ENCODE measurements at regions not wholly inside any gene's neighbourhood (a gene's known extent, or its start where the extent isn't known, plus 50 kb on each side); places are given as distances from the start of the nearest gene placed in this dataset.
"Not testable (repeated sequence)": the region's sequence is repeated elsewhere in the genome, so short reads cannot be mapped to it uniquely, and the experiment has no call there.

DNA sequence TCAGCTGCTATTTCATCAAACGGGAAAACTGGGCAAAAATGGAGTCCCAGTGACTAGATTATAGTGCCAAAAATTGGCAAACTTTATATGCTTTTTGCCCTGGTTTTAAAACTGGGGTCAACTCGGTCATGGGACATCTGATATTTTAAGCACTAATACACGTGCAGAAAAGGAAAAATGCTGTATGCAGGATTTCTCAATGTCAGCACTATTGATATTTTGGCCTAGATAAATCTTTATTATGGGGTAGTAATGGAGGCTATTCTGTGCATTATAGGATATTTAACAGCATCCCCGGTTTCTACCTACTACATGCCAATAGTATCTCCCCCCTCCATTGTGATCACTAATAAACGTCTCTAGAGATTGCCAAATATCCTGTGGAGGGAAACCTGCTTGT is 870.9 kb upstream of the IGFBP7 start:
- Mint-ChIP-seq H3K4me1 (no peaks in the 10 kb centered on the region), H3K9me3 (no peaks in the 10 kb centered on the region), H3K4me3 (no peak overlapping the region)

DNA sequence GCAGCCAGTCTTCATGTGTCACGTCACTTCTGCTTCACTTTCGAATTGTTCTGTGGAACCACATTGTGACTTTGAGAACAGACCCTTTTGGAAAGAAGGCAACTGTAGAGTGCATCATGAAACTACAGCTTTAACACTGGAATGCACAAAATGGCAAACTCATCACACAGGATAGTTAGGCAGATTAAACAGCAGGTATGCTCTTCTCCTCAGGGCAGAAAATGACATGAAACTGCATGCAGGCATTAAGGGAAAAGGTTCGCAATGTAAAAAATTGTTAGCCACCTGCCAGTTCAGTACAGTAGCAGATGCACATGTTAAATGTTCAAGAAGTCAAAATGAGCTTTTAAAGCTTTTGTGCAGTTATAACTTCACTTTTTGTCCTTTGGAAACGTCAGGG is 864.6 kb upstream of the IGFBP7 start:
- H3K27me3 Mint-ChIP-seq: no peaks in the 10 kb centered on the region
- H3K27ac Mint-ChIP-seq: no peak overlapping the region
- no peaks in the 10 kb centered on the region for H3K36me3 Mint-ChIP-seq
- H3K9me3 Mint-ChIP-seq: peaks cover 0 to 7% (median 5%) of the 10 kb centered on the region in 3 donors
- H3K4me3 Mint-ChIP-seq: no peak overlapping the region
- no peaks in the 10 kb centered on the region for H3K4me1 Mint-ChIP-seq

More for the DNA sequence above, 870.9 kb upstream of the IGFBP7 start:
- no peaks in the 10 kb centered on the region for H3K27me3 Mint-ChIP-seq
- H3K27ac Mint-ChIP-seq: no peak overlapping the region
- no peaks in the 10 kb centered on the region for H3K36me3 Mint-ChIP-seq

DNA sequence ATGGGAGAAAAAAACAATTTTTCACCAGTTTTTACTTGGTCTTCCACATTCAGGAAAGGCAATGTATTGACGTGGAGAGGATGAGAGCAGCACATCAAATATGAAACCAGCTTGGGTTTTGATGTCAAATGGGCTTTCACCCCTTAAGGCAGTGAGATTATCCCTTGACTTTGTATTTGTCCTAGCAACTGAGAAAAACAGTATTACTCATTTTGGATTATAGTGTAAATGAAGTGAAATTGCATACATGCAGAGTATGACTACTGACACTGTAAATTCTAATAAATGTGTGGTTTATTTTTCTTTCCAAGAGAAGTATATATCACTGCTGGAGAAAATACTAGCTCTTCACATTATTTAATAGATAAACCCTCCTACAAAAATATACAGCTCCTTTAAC is 863.6 kb upstream of the IGFBP7 start:
- H3K9me3 Mint-ChIP-seq: peaks cover 0 to 7% (median 5%) of the 10 kb centered on the region in 3 donors
- no peak overlapping the region for H3K4me3 Mint-ChIP-seq
- H3K27ac Mint-ChIP-seq: no peak overlapping the region
- no peaks in the 10 kb centered on the region for H3K4me1 Mint-ChIP-seq
- no peaks in the 10 kb centered on the region for H3K36me3 Mint-ChIP-seq
- H3K27me3 Mint-ChIP-seq: no peaks in the 10 kb centered on the region

DNA sequence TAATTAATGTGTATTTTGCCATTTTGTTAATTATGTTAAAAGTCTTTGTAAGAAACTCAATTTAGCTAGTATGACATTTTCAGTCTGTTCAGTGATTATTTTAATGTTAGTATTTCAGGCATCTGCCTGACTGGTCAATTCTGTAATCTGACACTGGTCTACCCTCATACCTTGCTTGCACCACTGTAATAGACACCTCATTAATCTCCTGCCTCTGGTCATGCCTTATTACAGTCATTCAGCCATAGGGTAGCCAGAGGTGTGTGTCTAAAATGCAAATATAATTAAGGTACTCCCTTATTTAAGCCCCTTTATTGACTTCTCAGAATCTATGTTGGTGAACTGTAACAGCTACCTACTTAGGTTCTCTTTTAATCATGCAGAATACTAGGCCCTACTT is 861.1 kb upstream of the IGFBP7 start:
- Mint-ChIP-seq H3K36me3 (no peaks in the 10 kb centered on the region), H3K27ac (no peak overlapping the region), H3K4me3 (no peak overlapping the region)

DNA sequence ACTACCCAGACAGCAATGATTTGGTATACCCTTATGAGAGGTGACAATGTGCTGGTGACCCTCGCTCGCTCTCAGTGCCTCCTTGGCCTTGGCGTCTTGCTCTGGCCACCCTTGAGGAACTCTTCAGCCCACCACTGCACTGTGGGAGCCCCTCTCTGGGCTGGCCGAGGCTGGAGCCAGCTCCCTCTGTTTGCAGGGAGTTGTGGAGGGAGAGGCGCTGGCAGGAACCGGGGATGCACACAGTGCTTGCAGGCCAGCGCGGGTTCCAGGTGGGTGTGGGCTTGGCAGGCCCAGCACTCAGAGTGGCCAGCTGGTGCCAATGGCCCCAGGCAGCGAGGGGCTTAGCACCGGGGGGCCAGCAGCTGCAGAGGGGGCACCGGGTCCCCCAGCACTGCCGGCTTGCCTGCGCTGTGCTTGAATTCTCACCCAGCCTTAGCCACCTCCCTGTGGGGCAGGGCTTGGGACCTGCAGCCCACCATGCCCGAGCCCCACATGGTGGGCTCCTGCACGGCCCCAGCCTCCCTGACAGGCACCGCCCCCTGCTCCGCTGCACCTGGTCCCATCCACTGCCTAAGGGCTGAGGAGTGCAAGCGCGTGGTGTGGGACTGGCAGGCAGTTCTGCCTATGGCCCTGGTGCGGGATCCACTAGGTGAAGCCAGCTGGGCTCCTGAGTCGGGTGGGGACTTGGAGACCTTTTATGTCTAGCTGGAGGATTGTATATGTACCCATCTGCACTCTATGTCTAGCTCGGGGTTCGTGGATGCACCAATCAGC is 857.0 kb upstream of the IGFBP7 start:
- no peaks in the 10 kb centered on the region for H3K27me3 Mint-ChIP-seq
- no peaks in the 10 kb centered on the region for H3K4me1 Mint-ChIP-seq
- peaks cover 3 to 16% (median 7%) of the 10 kb centered on the region in 3 donors for H3K9me3 Mint-ChIP-seq
- H3K27ac Mint-ChIP-seq: no peak overlapping the region
- no peak overlapping the region for H3K4me3 Mint-ChIP-seq
- peaks cover 2% of the 10 kb centered on the region for H3K36me3 Mint-ChIP-seq

More for the DNA sequence above, 861.1 kb upstream of the IGFBP7 start:
- Mint-ChIP-seq H3K4me1 (no peaks in the 10 kb centered on the region), H3K27me3 (no peaks in the 10 kb centered on the region), H3K9me3 (peaks cover 3 to 13% (median 7%) of the 10 kb centered on the region in 3 donors)

DNA sequence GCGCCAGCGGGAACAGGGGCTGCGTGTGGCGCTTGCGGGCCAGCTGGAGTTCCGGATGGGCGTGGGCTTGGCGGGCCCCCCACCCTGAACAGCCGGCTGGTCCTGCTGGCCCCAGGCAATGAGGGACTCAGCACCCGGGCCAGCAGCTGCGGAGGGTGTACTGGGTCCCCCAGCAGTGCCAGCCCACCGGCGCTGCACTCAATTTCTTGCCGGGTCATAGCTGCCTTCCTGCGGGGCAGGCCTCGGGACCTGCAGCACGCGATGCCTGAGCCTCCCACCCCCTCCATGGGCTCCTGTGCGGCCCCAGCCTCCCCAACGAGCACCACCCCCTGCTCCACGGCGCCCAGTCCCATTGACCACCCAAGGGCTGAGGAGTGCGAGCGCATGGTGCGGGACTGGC is 855.2 kb upstream of the IGFBP7 start:
- H3K4me3 Mint-ChIP-seq, H3K27ac Mint-ChIP-seq, H3K36me3 Mint-ChIP-seq, H3K27me3 Mint-ChIP-seq, H3K4me1 Mint-ChIP-seq: not testable (repeated sequence)
- H3K9me3 Mint-ChIP-seq: peaks cover 0 to 14% (median 7%) of the 10 kb centered on the region in 3 donors

DNA sequence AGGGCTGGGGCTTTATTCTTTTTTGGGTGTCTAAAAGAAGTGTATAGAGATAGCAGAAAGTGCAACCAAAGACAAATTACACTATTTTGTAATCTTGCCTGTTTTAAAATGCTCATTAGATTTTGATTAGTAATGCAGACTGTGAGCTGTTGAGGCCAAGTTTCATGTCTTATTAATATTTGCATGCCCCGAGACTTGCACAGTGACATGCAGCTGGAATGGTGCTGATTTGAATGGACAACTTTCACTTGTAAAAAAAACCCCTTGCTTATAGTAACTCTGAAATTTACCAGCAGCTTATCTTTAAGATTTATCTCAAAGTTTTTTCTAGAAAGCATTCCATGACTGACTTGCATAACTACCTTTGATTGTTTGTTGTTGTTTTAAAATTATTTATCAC is 835.1 kb upstream of the IGFBP7 start:
- Mint-ChIP-seq H3K27ac (no peak overlapping the region), H3K4me1 (no peaks in the 10 kb centered on the region), H3K4me3 (no peak overlapping the region), H3K36me3 (no peaks in the 10 kb centered on the region), H3K9me3 (peaks cover 0 to 7% (median 2%) of the 10 kb centered on the region in 3 donors), H3K27me3 (no peaks in the 10 kb centered on the region)

DNA sequence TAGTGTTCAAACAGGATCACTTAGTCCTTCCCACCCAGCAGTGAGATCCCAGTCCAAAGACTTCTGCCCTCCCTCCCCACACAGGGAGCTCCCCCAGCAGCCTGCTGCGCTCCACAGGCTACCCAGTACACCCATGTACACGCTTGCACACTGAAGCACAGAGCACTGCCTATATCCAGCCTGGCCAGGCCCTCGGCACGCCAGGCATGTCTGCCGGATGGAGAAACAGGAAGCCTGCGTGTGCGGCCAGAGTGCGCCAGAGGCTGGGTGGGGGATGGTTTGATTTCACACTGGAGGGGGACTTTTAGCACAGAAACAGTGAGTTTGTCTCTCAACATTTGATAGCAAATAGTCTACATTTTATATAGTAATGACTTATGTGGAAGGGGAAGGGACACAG is 833.5 kb upstream of the IGFBP7 start:
- Mint-ChIP-seq H3K4me3 (no peak overlapping the region), H3K9me3 (peaks cover 0 to 7% (median 2%) of the 10 kb centered on the region in 3 donors), H3K27me3 (no peaks in the 10 kb centered on the region)

DNA sequence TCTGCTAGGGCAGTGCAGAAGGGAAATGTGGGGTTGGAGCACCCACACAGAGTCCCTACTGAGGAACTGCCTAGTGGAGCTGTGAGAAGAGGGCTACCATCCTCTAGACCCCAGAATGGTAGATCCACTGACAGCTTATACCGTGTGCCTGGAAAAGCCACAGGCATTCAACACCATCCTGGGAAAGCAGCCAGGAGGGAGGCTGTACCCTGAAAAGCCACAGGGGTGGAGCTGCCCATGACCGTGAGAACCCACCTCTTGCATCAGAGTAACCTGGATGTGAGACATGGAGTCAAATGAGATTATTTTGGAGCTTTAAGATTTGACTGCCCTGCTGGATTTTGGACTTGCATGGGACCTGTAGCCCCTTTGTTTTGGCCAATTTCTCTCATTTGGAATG is 827.1 kb upstream of the IGFBP7 start:
- not testable (repeated sequence) for H3K9me3 Mint-ChIP-seq, H3K4me1 Mint-ChIP-seq, H3K27me3 Mint-ChIP-seq, H3K4me3 Mint-ChIP-seq, H3K36me3 Mint-ChIP-seq, H3K27ac Mint-ChIP-seq

More for the DNA sequence above, 833.5 kb upstream of the IGFBP7 start:
- Mint-ChIP-seq H3K36me3 (no peaks in the 10 kb centered on the region), H3K4me1 (no peaks in the 10 kb centered on the region), H3K27ac (no peak overlapping the region)

DNA sequence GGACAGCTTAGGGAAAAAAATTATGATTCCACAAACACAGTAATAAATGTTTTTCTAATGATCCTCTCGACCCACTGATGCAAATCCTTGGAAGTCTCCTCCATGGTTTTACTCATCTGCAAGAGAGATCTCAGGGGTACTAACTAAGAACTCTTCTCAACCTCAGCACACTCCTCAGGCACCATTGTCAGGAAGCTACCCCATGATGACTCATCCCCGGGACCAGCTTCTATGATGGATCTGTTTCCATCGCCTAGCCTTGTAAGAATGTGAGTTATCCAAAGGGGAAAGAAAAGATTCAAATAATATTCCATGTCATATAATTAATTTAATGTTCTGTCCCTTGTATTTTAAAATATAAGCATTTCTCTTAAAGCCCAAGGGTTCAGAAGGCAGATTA is 816.1 kb upstream of the IGFBP7 start:
- Mint-ChIP-seq H3K27me3 (no peaks in the 10 kb centered on the region), H3K36me3 (no peaks in the 10 kb centered on the region), H3K9me3 (no peaks in the 10 kb centered on the region), H3K4me3 (no peak overlapping the region), H3K4me1 (no peaks in the 10 kb centered on the region), H3K27ac (no peak overlapping the region)

DNA sequence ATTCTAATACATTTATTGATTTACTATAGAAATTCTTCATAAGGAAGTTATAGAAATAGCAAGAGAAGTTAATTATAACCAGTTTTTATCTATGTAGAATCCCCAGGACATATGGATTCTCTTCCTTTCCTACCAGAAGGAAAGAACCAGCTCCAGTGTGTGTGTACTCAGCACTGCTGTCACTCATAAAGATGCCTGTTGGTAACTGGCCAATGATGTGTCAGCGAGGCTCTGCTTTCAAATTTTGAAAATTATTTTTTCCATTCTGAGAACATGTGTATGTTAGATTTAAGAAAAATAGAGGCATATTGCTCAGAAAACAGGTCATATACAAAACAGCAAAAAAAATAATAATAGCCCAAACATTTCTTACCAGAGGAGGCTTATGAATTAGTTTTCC is 814.8 kb upstream of the IGFBP7 start:
- no peaks in the 10 kb centered on the region for H3K36me3 Mint-ChIP-seq
- no peaks in the 10 kb centered on the region for H3K4me1 Mint-ChIP-seq
- no peak overlapping the region for H3K4me3 Mint-ChIP-seq
- H3K27ac Mint-ChIP-seq: no peak overlapping the region
- H3K27me3 Mint-ChIP-seq: no peaks in the 10 kb centered on the region
- H3K9me3 Mint-ChIP-seq: no peaks in the 10 kb centered on the region

DNA sequence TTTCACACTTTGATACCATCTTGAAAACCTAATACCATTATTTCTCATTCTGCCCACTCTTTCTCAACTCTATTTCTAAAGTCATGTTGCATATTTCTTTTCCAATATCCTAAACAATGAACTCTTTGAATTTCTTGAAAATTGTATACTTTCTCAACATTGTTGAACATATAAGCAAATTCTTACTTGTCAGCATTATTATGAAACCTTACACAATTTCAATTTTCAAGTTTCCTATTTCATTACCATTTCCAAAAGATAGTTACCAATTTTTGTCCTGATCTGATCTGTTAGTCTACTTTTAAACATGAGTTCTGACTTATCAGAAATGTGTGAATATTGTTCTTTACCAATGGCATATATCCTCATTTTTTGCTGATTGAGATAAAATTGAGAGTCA is 806.3 kb upstream of the IGFBP7 start:
- no peak overlapping the region for H3K4me3 Mint-ChIP-seq
- peaks cover 5 to 26% (median 5%) of the 10 kb centered on the region in 3 donors for H3K9me3 Mint-ChIP-seq
- no peaks in the 10 kb centered on the region for H3K36me3 Mint-ChIP-seq
- no peaks in the 10 kb centered on the region for H3K27me3 Mint-ChIP-seq
- no peaks in the 10 kb centered on the region for H3K4me1 Mint-ChIP-seq
- no peak overlapping the region for H3K27ac Mint-ChIP-seq

DNA sequence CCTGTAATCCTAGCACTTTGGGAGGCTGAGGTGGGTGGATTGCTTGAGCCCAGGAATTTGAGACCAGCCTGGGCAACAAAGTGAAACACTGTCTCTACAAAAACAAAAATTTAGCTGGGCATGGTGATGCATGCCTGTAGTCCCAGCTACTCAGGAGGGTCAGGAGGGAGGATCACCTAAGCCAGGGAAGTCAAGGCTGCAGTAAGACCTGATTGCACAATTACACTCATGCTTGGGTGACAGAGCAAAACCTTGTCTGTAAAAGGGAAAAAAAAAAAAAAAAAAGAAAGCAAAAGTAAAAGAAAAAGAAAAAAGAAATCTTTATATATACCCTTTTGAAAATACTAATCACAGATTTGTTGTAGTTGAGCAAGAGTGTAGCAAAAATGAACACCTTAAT is 801.0 kb upstream of the IGFBP7 start:
- Mint-ChIP-seq H3K4me1 (no peaks in the 10 kb centered on the region), H3K36me3 (no peaks in the 10 kb centered on the region)

DNA sequence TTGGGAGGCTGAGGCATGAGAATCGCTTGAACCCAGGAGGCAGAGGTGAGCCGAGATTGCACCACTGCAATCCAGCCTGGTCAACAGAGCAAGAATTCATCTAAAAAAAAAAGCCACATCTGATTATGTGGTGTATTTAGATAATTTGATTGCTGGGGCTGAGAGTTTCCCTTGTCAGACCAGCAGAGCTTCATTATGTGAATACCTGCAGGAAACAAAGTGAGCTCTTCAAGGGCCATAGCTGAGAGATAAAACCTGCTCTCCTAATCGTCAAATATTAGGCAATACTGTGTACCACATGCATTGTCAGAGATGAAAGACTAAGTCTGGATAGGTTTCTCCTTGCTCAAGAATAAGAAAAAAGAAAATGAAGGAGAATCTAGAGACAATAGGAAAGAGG is 800.0 kb upstream of the IGFBP7 start:
- Mint-ChIP-seq H3K4me3 (no peak overlapping the region), H3K27me3 (no peaks in the 10 kb centered on the region)

More for the DNA sequence above, 801.0 kb upstream of the IGFBP7 start:
- H3K4me3 Mint-ChIP-seq: no peak overlapping the region
- no peak overlapping the region for H3K27ac Mint-ChIP-seq
- no peaks in the 10 kb centered on the region for H3K27me3 Mint-ChIP-seq
- peaks cover 4 to 17% (median 6%) of the 10 kb centered on the region in 3 donors for H3K9me3 Mint-ChIP-seq

DNA sequence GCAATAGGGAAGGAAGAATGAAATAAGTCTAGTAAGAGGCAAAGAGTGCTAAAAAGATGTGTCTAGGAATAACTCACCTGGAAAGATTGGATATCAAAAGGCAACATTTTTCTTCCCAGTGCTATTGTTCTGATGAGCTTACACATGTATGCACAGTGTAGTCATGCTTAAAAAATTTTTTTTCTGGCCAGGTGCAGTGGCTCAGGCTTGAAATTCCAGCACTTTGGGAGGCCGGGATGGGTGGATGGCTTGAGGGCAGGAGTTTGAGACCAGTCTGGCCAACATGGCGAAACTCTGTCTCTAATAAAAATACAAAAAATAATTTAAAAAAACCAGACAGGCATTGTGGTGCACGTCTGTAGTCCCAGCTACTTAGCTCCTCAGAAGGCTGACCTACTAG is 795.8 kb upstream of the IGFBP7 start:
- Mint-ChIP-seq H3K9me3 (peaks cover 1 to 8% (median 3%) of the 10 kb centered on the region in 3 donors), H3K4me1 (no peaks in the 10 kb centered on the region), H3K36me3 (no peaks in the 10 kb centered on the region), H3K27me3 (no peaks in the 10 kb centered on the region), H3K4me3 (no peak overlapping the region), H3K27ac (peak overlapping the region in 1 of 3 donors; percentile 76)

More for the DNA sequence above, 800.0 kb upstream of the IGFBP7 start:
- no peaks in the 10 kb centered on the region for H3K36me3 Mint-ChIP-seq
- H3K9me3 Mint-ChIP-seq: peaks cover 1 to 17% (median 6%) of the 10 kb centered on the region in 3 donors
- H3K27ac Mint-ChIP-seq: no peak overlapping the region
- H3K4me1 Mint-ChIP-seq: no peaks in the 10 kb centered on the region

DNA sequence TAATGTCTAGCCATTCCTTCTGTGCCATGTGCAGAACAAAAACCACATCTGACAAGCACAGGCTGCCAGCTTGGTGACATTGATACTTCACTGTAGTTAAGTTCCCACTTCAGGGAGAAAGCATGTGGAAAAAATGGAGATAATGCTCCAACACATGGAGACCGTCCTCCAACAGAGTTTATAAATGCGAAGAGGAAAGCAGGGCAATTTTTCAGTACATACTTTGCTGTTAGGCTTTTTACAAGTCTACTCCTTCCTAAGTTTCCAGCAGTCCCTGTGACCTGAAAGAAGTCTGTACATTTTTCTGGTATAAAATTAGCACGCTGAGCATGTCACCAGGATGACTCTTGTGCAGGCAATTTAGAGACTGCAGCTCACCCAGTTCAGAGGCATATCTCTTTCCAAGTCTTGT is 766.9 kb upstream of the IGFBP7 start:
- H3K4me1 Mint-ChIP-seq: no peaks in the 10 kb centered on the region
- H3K27me3 Mint-ChIP-seq: no peaks in the 10 kb centered on the region
- H3K9me3 Mint-ChIP-seq: peaks cover 3 to 19% (median 3%) of the 10 kb centered on the region in 3 donors
- no peaks in the 10 kb centered on the region for H3K36me3 Mint-ChIP-seq
- no peak overlapping the region for H3K27ac Mint-ChIP-seq
- no peak overlapping the region for H3K4me3 Mint-ChIP-seq

Data from IgD-negative memory B cell (primary cell).